ENCODE measurements at regions not wholly inside any gene's neighbourhood (a gene's known extent, or its start where the extent isn't known, plus 50 kb on each side); places are given as distances from the start of the nearest gene placed in this dataset.

- no peak for TF ChIP-seq EZH2phosphoT487 (IDR thresholded peaks at IDR 0.05; ENCODE audit: borderline replicate concordance)
- TF ChIP-seq CTCF (conservative IDR thresholded peaks at IDR 0.05; ENCODE audit: low read length), result no peak
Measured at GRCh38 chr2:8151888-8152287, 530.0 kb upstream of the ID2 start.

All from Loucy (cell line).